GM12878 (cell line): ENCODE measurements at regions not wholly inside any gene's neighbourhood (a gene's known extent, or its start where the extent isn't known, plus 50 kb on each side); places are given as distances from the start of the nearest gene placed in this dataset.

Experiments
- ATAC-seq: fragments of 200-7000 bp; cut with Tn5 transposase; 3 replicates; pipeline ENCODE4 v1.9.1; 2020; ENCODE audit warnings: mild to moderate bottlenecking, moderate library complexity
- BruUV-seq: library from RNA; stranded (reverse); fragments of 400-500 nt; replicated peaks from 2 replicates; lab custom pipeline; 2021; lab: Mats Ljungman, UMichigan
- CTCF ChIA-PET: fragments of 300-600 bp; sonication (Branson Sonifier 250); formaldehyde crosslinking; extraction: SDS; loops from one replicate; lab custom pipeline; 2021; ENCODE audit warnings: inconsistent platforms; lab: Yijun Ruan, JAX
- POLR2A ChIA-PET: fragments of 350-600 bp; formaldehyde crosslinking; extraction: SDS; loops from one replicate; lab custom pipeline; 2021; ENCODE audit warnings: inconsistent platforms; lab: Charles Lee
- RAD21 ChIA-PET: fragments of 300-600 bp; sonication (Branson Sonifier 250); formaldehyde crosslinking; loops from one replicate; lab custom pipeline; 2023; ENCODE audit warnings: antibody characterized with exemption; ENCODE audit not compliant: unreplicated experiment; lab: Charles Lee
- SMC1A ChIA-PET: fragments of 300-600 bp; sonication (Branson Sonifier 250); formaldehyde crosslinking; loops from one replicate; lab custom pipeline; 2023; ENCODE audit not compliant: unreplicated experiment, uncharacterized antibody; lab: Charles Lee
- DNase-seq: peaks from one replicate; pipeline ENCODE4 v3.0.0-alpha.2; 2011; ENCODE audit warnings: low read depth, low spot score
- FAIRE-seq: peaks from 3 replicates; lab custom pipeline; 2011; peaks lifted over from hg19 to GRCh38; lab: Jason Lieb, UNC
- H2AFZ ChIP-seq: 2 replicates; pipeline ENCODE4 v1.6.0; 2011; ENCODE audit warnings: low read depth, low read length, control low read depth; ENCODE audit not compliant: control insufficient read depth
- H3K27ac ChIP-seq: 2 replicates; pipeline ENCODE4 v1.5.1; 2011; ENCODE audit warnings: control low read depth; ENCODE audit not compliant: control insufficient read depth, insufficient read depth
- H3K27me3 ChIP-seq, 2 experiments: replicated peaks in 1 of 2; 2 replicates each; pipeline versions ENCODE4 v1.6.0 to v1.6.1; 2011; ENCODE audit warnings: low read length in 1 of 2; ENCODE audit not compliant: control insufficient read depth in 2 of 2, insufficient read depth in 2 of 2
- H3K36me3 ChIP-seq, 2 experiments: 2 replicates each; pipeline ENCODE4 v1.5.1; 2011; ENCODE audit warnings: low read length in 1 of 2; ENCODE audit not compliant: control insufficient read depth in 2 of 2, insufficient read depth in 2 of 2
- H3K4me1 ChIP-seq: 2 replicates; pipeline ENCODE4 v1.6.1; 2011; ENCODE audit warnings: mild to moderate bottlenecking, low read length, moderate library complexity, mixed read lengths; ENCODE audit not compliant: control insufficient read depth, insufficient read depth
- H3K4me2 ChIP-seq: 2 replicates; pipeline ENCODE4 v1.6.0; 2011; ENCODE audit warnings: control low read depth; ENCODE audit not compliant: control insufficient read depth, insufficient read depth
- H3K4me3 ChIP-seq: fragments of 200-600 bp; sonication (generic); 2 replicates; pipeline ENCODE4 v1.5.1; 2016
- H3K79me2 ChIP-seq: 2 replicates; pipeline ENCODE4 v1.6.0; 2011; ENCODE audit warnings: low read length; ENCODE audit not compliant: control insufficient read depth, insufficient read depth
- H3K9ac ChIP-seq: 2 replicates; pipeline ENCODE4 v1.8.0; 2011; ENCODE audit warnings: low read length, control low read depth, mixed read lengths; ENCODE audit not compliant: control insufficient read depth, insufficient read depth
- H3K9me3 ChIP-seq: replicated peaks from 3 replicates; pipeline ENCODE4 v1.5.1; 2011; ENCODE audit warnings: mild to moderate bottlenecking, low read length; ENCODE audit not compliant: control insufficient read depth, insufficient read depth
- H4K20me1 ChIP-seq: 2 replicates; pipeline ENCODE4 v1.6.0; 2011; ENCODE audit not compliant: control insufficient read depth, insufficient read depth
- BCL3 ChIP-seq: IDR thresholded peaks from 2 replicates; pipeline ENCODE4 v1.6.1; 2011; ENCODE audit warnings: borderline replicate concordance, low read depth, mild to moderate bottlenecking, moderate library complexity, low read length; ENCODE audit not compliant: insufficient read depth, poor library complexity, severe bottlenecking
- CHD1 ChIP-seq: IDR thresholded peaks from 2 replicates; pipeline ENCODE4 v1.6.1; 2012; ENCODE audit warnings: low read depth, low read length, improper control_type of control experiment
- EP300 ChIP-seq, 2 experiments: fragments of 150-350 bp in 1 of 2; IDR thresholded peaks; 2 replicates each; pipeline ENCODE4 v1.6.1; 2011 to 2012; ENCODE audit warnings: low read depth in 2 of 2, low read length in 2 of 2, borderline replicate concordance in 1 of 2, improper control_type of control experiment in 1 of 2, inconsistent platforms in 1 of 2; ENCODE audit not compliant: control insufficient read depth in 1 of 2
- ESRRA ChIP-seq: IDR thresholded peaks from 2 replicates; pipeline ENCODE4 v1.6.1; 2012; ENCODE audit warnings: mild to moderate bottlenecking, low read length, improper control_type of control experiment
- EZH2 ChIP-seq: IDR thresholded peaks from 2 replicates; pipeline ENCODE4 v1.6.1; 2012; ENCODE audit warnings: low read depth, mild to moderate bottlenecking, control low read depth, inconsistent platforms, low read length, borderline replicate concordance; ENCODE audit not compliant: control insufficient read depth
- MLLT1 ChIP-seq: fragments of 450-650 bp; IDR thresholded peaks from 2 replicates; pipeline ENCODE4 v1.6.1; 2016; ENCODE audit warnings: mild to moderate bottlenecking
- MTA2 ChIP-seq: fragments of 450-650 bp; IDR thresholded peaks from 2 replicates; pipeline ENCODE4 v1.6.1; 2016; ENCODE audit warnings: low read depth, mild to moderate bottlenecking, moderate library complexity
- MXI1 ChIP-seq: fragments of 150-350 bp; IDR thresholded peaks from 2 replicates; pipeline ENCODE4 v1.6.1; 2011; ENCODE audit warnings: low read depth, mild to moderate bottlenecking, inconsistent platforms, low read length, improper control_type of control experiment
- RFX5 ChIP-seq: IDR thresholded peaks from 2 replicates; pipeline ENCODE4 v1.6.1; 2011; ENCODE audit warnings: low read depth, low read length, improper control_type of control experiment
- SREBF2 ChIP-seq: IDR thresholded peaks from 2 replicates; pipeline ENCODE4 v1.6.1; 2012; ENCODE audit warnings: mild to moderate bottlenecking, low read length
- TAF1 ChIP-seq: IDR thresholded peaks from 2 replicates; pipeline ENCODE4 v1.6.1; 2011; ENCODE audit warnings: mild to moderate bottlenecking, low read depth, low read length, borderline replicate concordance
- YY1 ChIP-seq: IDR thresholded peaks from 2 replicates; pipeline ENCODE4 v1.6.1; 2011; ENCODE audit warnings: low read depth, mild to moderate bottlenecking, low read length
- ZNF274 ChIP-seq: IDR thresholded peaks from one replicate; pipeline ENCODE4 v1.8.0; 2011; ENCODE audit not compliant: insufficient read length, insufficient read depth
- ZZZ3 ChIP-seq: IDR thresholded peaks from 2 replicates; pipeline ENCODE4 v1.6.1; 2011; ENCODE audit warnings: low read depth; ENCODE audit not compliant: control insufficient read depth, insufficient read length
- WGBS: methylation state at CpG from one replicate; pipeline ENCODE4 v1.1.6; 2016; ENCODE audit warnings: low lambda C conversion rate; ENCODE audit not compliant: insufficient replicate concordance, insufficient coverage; ENCODE audit errors: missing lambda C conversion rate; 5-methylcytosine and 5-hydroxymethylcytosine counted together
- in situ Hi-C: fragments of 300-500 bp; cut with MboI; formaldehyde crosslinking; loops from 9 replicates; pipeline ENCODE4 v1.14.3; 2018; ENCODE audit warnings: mixed read lengths
- intact Hi-C: fragments of 100-400 bp; cut with micrococcal nuclease; formaldehyde crosslinking; loops from one replicate; pipeline ENCODE4 v1.14.2; 2022; ENCODE audit not compliant: unreplicated experiment
- TF ChIP-seq, protein P1 (sequence below): fragments of 450-650 bp; IDR thresholded peaks from 2 replicates; pipeline ENCODE4 v1.6.1; 2017; ENCODE audit warnings: low read depth, mild to moderate bottlenecking, moderate library complexity
- TF ChIP-seq, protein P2 (sequence below): fragments of 450-650 bp; IDR thresholded peaks from 2 replicates; pipeline ENCODE4 v1.6.1; 2016; ENCODE audit warnings: mild to moderate bottlenecking, moderate library complexity, borderline replicate concordance

DNA sequence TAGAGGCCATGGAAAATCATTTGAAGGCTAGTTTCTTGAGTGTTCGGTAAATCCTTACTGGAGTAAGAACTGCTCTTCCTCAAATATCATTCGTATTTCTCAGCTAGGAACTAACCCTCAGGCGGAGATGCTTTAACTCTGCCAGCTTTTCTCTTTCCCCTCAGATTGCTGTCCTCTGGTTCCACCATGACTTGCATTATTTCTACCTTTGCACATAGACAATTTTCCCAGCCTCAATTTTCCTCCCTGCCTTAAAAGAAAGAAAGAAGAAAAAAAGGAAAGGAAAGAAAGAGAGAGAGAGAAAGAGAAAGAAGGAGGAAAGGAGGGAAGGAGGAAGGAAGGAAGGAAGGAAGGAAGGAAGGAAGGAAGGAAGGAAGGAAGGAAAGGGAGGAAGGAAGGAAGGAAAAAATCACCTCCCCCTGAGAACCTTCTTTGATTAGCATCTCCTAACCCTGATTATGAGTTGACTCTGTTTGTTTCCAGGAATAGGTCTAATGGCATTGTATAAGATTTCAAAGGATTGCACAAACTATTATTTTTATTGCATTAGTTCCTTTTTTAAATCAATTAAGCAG is 123.3 kb upstream of the FAM204A start:
- no peaks in the 10 kb centered on the region for H3K36me3 ChIP-seq
- in situ Hi-C loops, result no loop called here
- no peak overlapping the region for H3K27ac ChIP-seq
- H3K4me1 ChIP-seq, result no peaks in the 10 kb centered on the region
- intact Hi-C loops, result no loop called here
- ChIA-PET SMC1A (no interaction called here), RAD21 (no interaction called here), POLR2A (no interaction called here), CTCF (no interaction called here)
- FAIRE-seq, result no peak
- no peak overlapping the region for H3K4me2 ChIP-seq
- H4K20me1 ChIP-seq, result no peaks in the 10 kb centered on the region
- DNase-seq, result no peak
- peaks cover 0 to 3% of the 10 kb centered on the region in 2 experiments; a peak in 3 of 4 replicates for H3K27me3 ChIP-seq
- ATAC-seq, result no peak
- 25% methylated on average over 3 of the region's 3 CpGs for WGBS
- no peak overlapping the region for H3K4me3 ChIP-seq
- no peak overlapping the region for H3K9ac ChIP-seq
- H3K9me3 ChIP-seq, result no peaks in the 10 kb centered on the region
- no peak overlapping the region for H2AFZ ChIP-seq
- BruUV-seq, result no TSS peak
- H3K79me2 ChIP-seq, result no peaks in the 10 kb centered on the region
- TF ChIP-seq ZZZ3 (no peak), SREBF2 (no peak), ESRRA (no peak), EP300 (IDR thresholded peaks at IDR 0.05; ENCODE audit: borderline replicate concordance in 1 of 2, control insufficient read depth in 1 of 2, low read depth in 2 of 2, low read length in 2 of 2) (no peak), RFX5 (no peak), MTA2 (no peak), ZNF274 (no peak), TAF1 (no peak), YY1 (no peak), EZH2 (no peak), CHD1 (no peak), MLLT1 (no peak), MXI1 (no peak), BCL3 (no peak)
- TF ChIP-seq, protein P1, sequence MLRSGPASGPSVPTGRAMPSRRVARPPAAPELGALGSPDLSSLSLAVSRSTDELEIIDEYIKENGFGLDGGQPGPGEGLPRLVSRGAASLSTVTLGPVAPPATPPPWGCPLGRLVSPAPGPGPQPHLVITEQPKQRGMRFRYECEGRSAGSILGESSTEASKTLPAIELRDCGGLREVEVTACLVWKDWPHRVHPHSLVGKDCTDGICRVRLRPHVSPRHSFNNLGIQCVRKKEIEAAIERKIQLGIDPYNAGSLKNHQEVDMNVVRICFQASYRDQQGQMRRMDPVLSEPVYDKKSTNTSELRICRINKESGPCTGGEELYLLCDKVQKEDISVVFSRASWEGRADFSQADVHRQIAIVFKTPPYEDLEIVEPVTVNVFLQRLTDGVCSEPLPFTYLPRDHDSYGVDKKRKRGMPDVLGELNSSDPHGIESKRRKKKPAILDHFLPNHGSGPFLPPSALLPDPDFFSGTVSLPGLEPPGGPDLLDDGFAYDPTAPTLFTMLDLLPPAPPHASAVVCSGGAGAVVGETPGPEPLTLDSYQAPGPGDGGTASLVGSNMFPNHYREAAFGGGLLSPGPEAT, result no peak
- TF ChIP-seq, protein P2, sequence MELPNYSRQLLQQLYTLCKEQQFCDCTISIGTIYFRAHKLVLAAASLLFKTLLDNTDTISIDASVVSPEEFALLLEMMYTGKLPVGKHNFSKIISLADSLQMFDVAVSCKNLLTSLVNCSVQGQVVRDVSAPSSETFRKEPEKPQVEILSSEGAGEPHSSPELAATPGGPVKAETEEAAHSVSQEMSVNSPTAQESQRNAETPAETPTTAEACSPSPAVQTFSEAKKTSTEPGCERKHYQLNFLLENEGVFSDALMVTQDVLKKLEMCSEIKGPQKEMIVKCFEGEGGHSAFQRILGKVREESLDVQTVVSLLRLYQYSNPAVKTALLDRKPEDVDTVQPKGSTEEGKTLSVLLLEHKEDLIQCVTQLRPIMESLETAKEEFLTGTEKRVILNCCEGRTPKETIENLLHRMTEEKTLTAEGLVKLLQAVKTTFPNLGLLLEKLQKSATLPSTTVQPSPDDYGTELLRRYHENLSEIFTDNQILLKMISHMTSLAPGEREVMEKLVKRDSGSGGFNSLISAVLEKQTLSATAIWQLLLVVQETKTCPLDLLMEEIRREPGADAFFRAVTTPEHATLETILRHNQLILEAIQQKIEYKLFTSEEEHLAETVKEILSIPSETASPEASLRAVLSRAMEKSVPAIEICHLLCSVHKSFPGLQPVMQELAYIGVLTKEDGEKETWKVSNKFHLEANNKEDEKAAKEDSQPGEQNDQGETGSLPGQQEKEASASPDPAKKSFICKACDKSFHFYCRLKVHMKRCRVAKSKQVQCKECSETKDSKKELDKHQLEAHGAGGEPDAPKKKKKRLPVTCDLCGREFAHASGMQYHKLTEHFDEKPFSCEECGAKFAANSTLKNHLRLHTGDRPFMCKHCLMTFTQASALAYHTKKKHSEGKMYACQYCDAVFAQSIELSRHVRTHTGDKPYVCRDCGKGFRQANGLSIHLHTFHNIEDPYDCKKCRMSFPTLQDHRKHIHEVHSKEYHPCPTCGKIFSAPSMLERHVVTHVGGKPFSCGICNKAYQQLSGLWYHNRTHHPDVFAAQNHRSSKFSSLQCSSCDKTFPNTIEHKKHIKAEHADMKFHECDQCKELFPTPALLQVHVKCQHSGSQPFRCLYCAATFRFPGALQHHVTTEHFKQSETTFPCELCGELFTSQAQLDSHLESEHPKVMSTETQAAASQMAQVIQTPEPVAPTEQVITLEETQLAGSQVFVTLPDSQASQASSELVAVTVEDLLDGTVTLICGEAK, result no peak
